GM23248 (cell line): ENCODE measurements at regions not wholly inside any gene's neighbourhood (a gene's known extent, or its start where the extent isn't known, plus 50 kb on each side); places are given as distances from the start of the nearest gene placed in this dataset.

Experiments
- EZH2 ChIP-seq: fragments of 200-600 bp; sonication (generic); IDR thresholded peaks from 2 replicates; pipeline ENCODE4 v1.6.1; 2018; ENCODE audit warnings: antibody characterized with exemption, mild to moderate bottlenecking; ENCODE audit not compliant: insufficient read depth, poor library complexity, severe bottlenecking
- EZH2phosphoT487 ChIP-seq: fragments of 200-600 bp; sonication (generic); IDR thresholded peaks from 2 replicates; pipeline ENCODE4 v1.6.1; 2018; ENCODE audit warnings: antibody characterized with exemption, moderate library complexity, mild to moderate bottlenecking, low read depth; ENCODE audit not compliant: insufficient read depth

DNA sequence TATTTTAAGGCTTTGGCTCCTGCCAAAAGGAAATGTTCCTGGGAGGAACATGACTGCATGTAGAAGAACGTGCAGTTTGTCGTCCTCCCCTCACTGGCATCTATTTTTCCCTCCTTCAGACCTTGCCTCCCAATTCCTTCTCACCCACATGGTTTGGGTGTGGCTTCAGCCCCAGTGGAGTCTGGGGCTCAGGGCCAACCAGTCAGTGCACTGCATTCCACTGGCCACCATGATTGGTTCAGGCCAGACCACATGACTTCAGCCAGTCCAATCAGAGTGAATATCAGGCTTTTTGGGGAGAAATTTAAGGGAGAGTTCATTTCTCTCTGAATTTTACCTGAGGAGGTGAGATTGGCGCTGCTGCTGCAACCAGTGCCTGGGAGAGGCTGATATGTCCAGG is 171.6 kb downstream of the ZIC5 start:
- TF ChIP-seq EZH2 (no peak), EZH2phosphoT487 (no peak)
